ENCODE measurements at regions not wholly inside any gene's neighbourhood (a gene's known extent, or its start where the extent isn't known, plus 50 kb on each side); places are given as distances from the start of the nearest gene placed in this dataset.

- TF ChIP-seq PATZ1 (CRISPR knock-in tag; IDR thresholded peaks at IDR 0.05; ENCODE audit: borderline replicate concordance): no peak
- no peak for TF ChIP-seq ARNTL (CRISPR knock-in tag; IDR thresholded peaks at IDR 0.05; ENCODE audit: borderline replicate concordance, low read depth)
- TF ChIP-seq, protein P1, sequence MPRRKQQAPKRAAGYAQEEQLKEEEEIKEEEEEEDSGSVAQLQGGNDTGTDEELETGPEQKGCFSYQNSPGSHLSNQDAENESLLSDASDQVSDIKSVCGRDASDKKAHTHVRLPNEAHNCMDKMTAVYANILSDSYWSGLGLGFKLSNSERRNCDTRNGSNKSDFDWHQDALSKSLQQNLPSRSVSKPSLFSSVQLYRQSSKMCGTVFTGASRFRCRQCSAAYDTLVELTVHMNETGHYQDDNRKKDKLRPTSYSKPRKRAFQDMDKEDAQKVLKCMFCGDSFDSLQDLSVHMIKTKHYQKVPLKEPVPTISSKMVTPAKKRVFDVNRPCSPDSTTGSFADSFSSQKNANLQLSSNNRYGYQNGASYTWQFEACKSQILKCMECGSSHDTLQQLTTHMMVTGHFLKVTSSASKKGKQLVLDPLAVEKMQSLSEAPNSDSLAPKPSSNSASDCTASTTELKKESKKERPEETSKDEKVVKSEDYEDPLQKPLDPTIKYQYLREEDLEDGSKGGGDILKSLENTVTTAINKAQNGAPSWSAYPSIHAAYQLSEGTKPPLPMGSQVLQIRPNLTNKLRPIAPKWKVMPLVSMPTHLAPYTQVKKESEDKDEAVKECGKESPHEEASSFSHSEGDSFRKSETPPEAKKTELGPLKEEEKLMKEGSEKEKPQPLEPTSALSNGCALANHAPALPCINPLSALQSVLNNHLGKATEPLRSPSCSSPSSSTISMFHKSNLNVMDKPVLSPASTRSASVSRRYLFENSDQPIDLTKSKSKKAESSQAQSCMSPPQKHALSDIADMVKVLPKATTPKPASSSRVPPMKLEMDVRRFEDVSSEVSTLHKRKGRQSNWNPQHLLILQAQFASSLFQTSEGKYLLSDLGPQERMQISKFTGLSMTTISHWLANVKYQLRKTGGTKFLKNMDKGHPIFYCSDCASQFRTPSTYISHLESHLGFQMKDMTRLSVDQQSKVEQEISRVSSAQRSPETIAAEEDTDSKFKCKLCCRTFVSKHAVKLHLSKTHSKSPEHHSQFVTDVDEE (CRISPR knock-in tag; IDR thresholded peaks at IDR 0.05): no peak
- TF ChIP-seq PPARA (CRISPR knock-in tag; IDR thresholded peaks at IDR 0.05; ENCODE audit: borderline replicate concordance): no peak
- TF ChIP-seq CSDC2 (CRISPR knock-in tag; IDR thresholded peaks at IDR 0.05): no peak
Observed at GRCh38 chr5:122721127-122721526, 53.8 kb upstream of the SNX2 start.
